Transverse colon (tissue), 4 donors: ENCODE measurements at regions not wholly inside any gene's neighbourhood (a gene's known extent, or its start where the extent isn't known, plus 50 kb on each side); places are given as distances from the start of the nearest gene placed in this dataset.

Experiments used
- DNase-seq: peaks from one replicate; pipeline ENCODE4 v3.0.0-alpha.2; 2019
- H3K27ac ChIP-seq, 4 donors: fragments of 200-600 bp; sonication (generic); 2 replicates each; pipeline ENCODE4 v1.5.1; 2016 to 2018; ENCODE audit warnings: inconsistent platforms in 4 of 4
- H3K27me3 ChIP-seq: fragments of 200-600 bp; sonication (generic); 2 replicates; pipeline ENCODE4 v1.5.1; 2017; ENCODE audit warnings: inconsistent platforms
- H3K36me3 ChIP-seq, 4 donors: fragments of 200-600 bp; sonication (generic); 2 replicates each; pipeline ENCODE4 v1.5.1; 2017 to 2019; ENCODE audit warnings: inconsistent platforms in 4 of 4
- H3K4me1 ChIP-seq, 4 donors: fragments of 200-600 bp; sonication (generic); 2 replicates each; pipeline ENCODE4 v1.5.1; 2017 to 2020; ENCODE audit warnings: inconsistent platforms in 4 of 4
- H3K4me3 ChIP-seq, 4 donors: fragments of 200-600 bp; sonication (generic); 1 replicate in 1 of 4; 2 replicates in 3 of 4; pipeline versions ENCODE4 v1.5.1 to v1.6.1; 2017 to 2019; ENCODE audit warnings: inconsistent platforms in 4 of 4
- H3K9me3 ChIP-seq, 2 donors: fragments of 200-600 bp; sonication (generic); 2 replicates each; pipeline ENCODE4 v1.5.1; 2017 to 2019; ENCODE audit warnings: inconsistent platforms in 2 of 2
- CTCF ChIP-seq, 5 experiments: fragments of 200-600 bp in 3 of 5; fragments of 450-650 bp in 2 of 5; sonication (generic) in 3 of 5; IDR thresholded peaks; 1 replicate in 2 of 5; 2 replicates in 3 of 5; pipeline ENCODE4 v1.5.1; 2016 to 2017; ENCODE audit warnings: antibody characterized with exemption in 5 of 5, inconsistent platforms in 3 of 5, mild to moderate bottlenecking in 2 of 5, moderate library complexity in 1 of 5
- EP300 ChIP-seq: sonication (generic); formaldehyde crosslinking; IDR thresholded peaks from one replicate; pipeline ENCODE4 v1.6.1; 2017; ENCODE audit warnings: antibody characterized with exemption, low read depth
- POLR2A ChIP-seq: fragments of 450-650 bp; IDR thresholded peaks from one replicate; pipeline ENCODE4 v1.6.1; 2016; ENCODE audit warnings: antibody characterized with exemption, mild to moderate bottlenecking, moderate library complexity
- POLR2AphosphoS5 ChIP-seq, 3 donors: sonication (generic); formaldehyde crosslinking; IDR thresholded peaks; one replicate each; pipeline ENCODE4 v1.6.1; 2016; ENCODE audit warnings: antibody characterized with exemption in 3 of 3
- WGBS, 2 donors: methylation state at CpG; one replicate each; pipeline ENCODE4 v1.1.5; 2018; ENCODE audit warnings: low coverage in 1 of 2; 5-methylcytosine and 5-hydroxymethylcytosine counted together
- in situ Hi-C, 4 donors: fragments of 200-750 bp; cut with MboI; loops; one replicate each; pipeline versions ENCODE4 v1.15.0 to v1.15.1; 2017; ENCODE audit warnings: low sequenced_read_pairs in 3 of 4, low pct_ligation_motif_present in 1 of 4, low pct_unique_long_range_greater_than_20kb in 1 of 4
- intact Hi-C: fragments of 100-400 bp; cut with DNase I; formaldehyde crosslinking; loops from one replicate; pipeline ENCODE4 v1.15.1; 2023; ENCODE audit warnings: low total_unique reads

- intact Hi-C loops (no loop called here), in situ Hi-C loops (loop anchor here in 1 of 4 donors (25.0 kb wide), 1 partner anchor 99 kb away; no protein-coding TSS in a partner anchor)
- TF ChIP-seq POLR2AphosphoS5 (IDR thresholded peaks at IDR 0.05) (no peak), POLR2A (no peak), CTCF (IDR thresholded peaks at IDR 0.05) (no peak), EP300 (no peak)
Observed at GRCh38 chr20:12411246-12411940, 493.7 kb downstream of the BTBD3 start.

GRCh38 chr20:12413116-12413515, 495.4 kb downstream of the BTBD3 start:
- in situ Hi-C loops, result loop anchor here in 1 of 4 donors (25.0 kb wide), 1 partner anchor 101 kb away; no protein-coding TSS in a partner anchor
- WGBS, 2 donors, result 71 to 78% methylated on average over 1 of the region's 1 CpG
- peaks cover 0 to 4% of the 10 kb centered on the region in 2 donors for H3K9me3 ChIP-seq
- no peaks in the 10 kb centered on the region for H3K36me3 ChIP-seq
- H3K27me3 ChIP-seq, result no peaks in the 10 kb centered on the region
- intact Hi-C loops, result no loop called here
- DNase-seq, result no peak
- no peak overlapping the region for H3K4me3 ChIP-seq
- no peak overlapping the region for H3K27ac ChIP-seq
- H3K4me1 ChIP-seq, result no peaks in the 10 kb centered on the region
- no peak for TF ChIP-seq EP300
- no peak for TF ChIP-seq CTCF (IDR thresholded peaks at IDR 0.05)
- no peak for TF ChIP-seq POLR2A
- TF ChIP-seq POLR2AphosphoS5 (IDR thresholded peaks at IDR 0.05), result no peak

More at GRCh38 chr20:12411246-12411940, 493.7 kb downstream of the BTBD3 start:
- no peak for DNase-seq
- peaks cover 6 to 15% of the 10 kb centered on the region in 2 donors for H3K9me3 ChIP-seq
- H3K36me3 ChIP-seq, result no peaks in the 10 kb centered on the region
- no peak overlapping the region for H3K27ac ChIP-seq
- no peak overlapping the region for H3K4me3 ChIP-seq
- no peaks in the 10 kb centered on the region for H3K27me3 ChIP-seq
- no peaks in the 10 kb centered on the region for H3K4me1 ChIP-seq
- WGBS, 2 donors, result 69 to 72% methylated on average over 6 to 7 of the region's 7 CpGs

- TF ChIP-seq EP300 (no peak), POLR2A (no peak), CTCF (IDR thresholded peaks at IDR 0.05) (no peak), POLR2AphosphoS5 (IDR thresholded peaks at IDR 0.05) (no peak)
- intact Hi-C loops (no loop called here), in situ Hi-C loops (loop anchor here in 1 of 4 donors (25.0 kb wide), 1 partner anchor 102 kb away; no protein-coding TSS in a partner anchor)
- H3K9me3 ChIP-seq, result no peaks in the 10 kb centered on the region
- H3K27me3 ChIP-seq, result no peaks in the 10 kb centered on the region
- whole genome bisulfite sequencing, 2 donors, result 54 to 65% methylated on average over 8 to 10 of the region's 10 CpGs
- H3K36me3 ChIP-seq, result no peaks in the 10 kb centered on the region
- no peak for DNase-seq
- no peak overlapping the region for H3K27ac ChIP-seq
- H3K4me3 ChIP-seq, result no peak overlapping the region
- no peaks in the 10 kb centered on the region for H3K4me1 ChIP-seq
Observed at GRCh38 chr20:12414446-12415274, 497.0 kb downstream of the BTBD3 start.

- intact Hi-C loops, result no loop called here
- no peak for DNase-seq
- Histone ChIP-seq H3K36me3 (no peaks in the 10 kb centered on the region), H3K27ac (no peak overlapping the region), H3K9me3 (no peaks in the 10 kb centered on the region), H3K4me1 (no peaks in the 10 kb centered on the region), H3K4me3 (no peak overlapping the region), H3K27me3 (no peaks in the 10 kb centered on the region)
- WGBS, 2 donors, result 59 to 75% methylated on average over 2 to 4 of the region's 4 CpGs
- TF ChIP-seq POLR2AphosphoS5 (IDR thresholded peaks at IDR 0.05), result no peak
- TF ChIP-seq CTCF (IDR thresholded peaks at IDR 0.05), result no peak
- no peak for TF ChIP-seq EP300
- no peak for TF ChIP-seq POLR2A
- in situ Hi-C loops, result loop anchor here in 1 of 4 donors (25.0 kb wide), 1 partner anchor 104 kb away; no protein-coding TSS in a partner anchor
Observed at GRCh38 chr20:12416281-12416680, 498.6 kb downstream of the BTBD3 start.
